Right atrium auricular region (tissue), 2 donors: ENCODE measurements at regions not wholly inside any gene's neighbourhood (a gene's known extent, or its start where the extent isn't known, plus 50 kb on each side); places are given as distances from the start of the nearest gene placed in this dataset.
A peak's percentile ranks its signal among the peaks of the same experiment; 100 is the strongest.

ENCODE experiments used
- DNase-seq: peaks from one replicate; pipeline ENCODE4 v3.0.0-alpha.2; 2019; ENCODE audit warnings: low spot score
- H3K27ac ChIP-seq, 2 donors: fragments of 200-600 bp; sonication (generic); 1 replicate in 1 of 2; 2 replicates in 1 of 2; pipeline ENCODE4 v1.5.1; 2016 to 2019
- H3K27me3 ChIP-seq, 2 donors: fragments of 200-600 bp; sonication (generic); one replicate each; pipeline versions ENCODE4 v1.5.1 to v1.6.0; 2017 to 2019
- H3K36me3 ChIP-seq: fragments of 200-600 bp; sonication (generic); one replicate; pipeline ENCODE4 v1.5.1; 2016
- H3K4me1 ChIP-seq, 2 donors: fragments of 200-600 bp; sonication (generic); one replicate each; pipeline versions ENCODE4 v1.5.1 to v1.6.0; 2017 to 2019
- H3K4me3 ChIP-seq, 2 donors: fragments of 200-600 bp; sonication (generic); 1 replicate in 1 of 2; 2 replicates in 1 of 2; pipeline ENCODE4 v1.5.1; 2017 to 2019; ENCODE audit warnings: mild to moderate bottlenecking in 1 of 2, moderate library complexity in 1 of 2
- H3K9me3 ChIP-seq, 2 donors: fragments of 200-600 bp; sonication (generic); one replicate each; pipeline ENCODE4 v1.5.1; 2019
- CTCF ChIP-seq, 2 donors: fragments of 200-600 bp; sonication (generic); IDR thresholded peaks; one replicate each; pipeline ENCODE4 v1.5.1; 2019; ENCODE audit warnings: antibody characterized with exemption in 2 of 2

- Histone ChIP-seq H3K4me1 (peaks cover 0 to 19% of the 10 kb centered on the region in 2 donors), H3K36me3 (no peaks in the 10 kb centered on the region), H3K9me3 (no peaks in the 10 kb centered on the region), H3K4me3 (no peak overlapping the region), H3K27me3 (no peaks in the 10 kb centered on the region), H3K27ac (peak overlapping the region in 1 of 2 donors; percentile 74)
- DNase-seq: no peak
- no peak for TF ChIP-seq CTCF (IDR thresholded peaks at IDR 0.05)
Measured at GRCh38 chr1:185593271-185593670, 140.9 kb upstream of the HMCN1 start.

GRCh38 chr1:185585770-185586169 lies 148.4 kb upstream of the HMCN1 start:
- H3K27me3 ChIP-seq: no peaks in the 10 kb centered on the region
- no peak for DNase-seq
- no peaks in the 10 kb centered on the region for H3K4me1 ChIP-seq
- peaks cover 0 to 6% of the 10 kb centered on the region in 2 donors for H3K9me3 ChIP-seq
- H3K27ac ChIP-seq: no peak overlapping the region
- TF ChIP-seq CTCF (IDR thresholded peaks at IDR 0.05): no peak
- H3K36me3 ChIP-seq: no peaks in the 10 kb centered on the region
- no peak overlapping the region for H3K4me3 ChIP-seq

DNA sequence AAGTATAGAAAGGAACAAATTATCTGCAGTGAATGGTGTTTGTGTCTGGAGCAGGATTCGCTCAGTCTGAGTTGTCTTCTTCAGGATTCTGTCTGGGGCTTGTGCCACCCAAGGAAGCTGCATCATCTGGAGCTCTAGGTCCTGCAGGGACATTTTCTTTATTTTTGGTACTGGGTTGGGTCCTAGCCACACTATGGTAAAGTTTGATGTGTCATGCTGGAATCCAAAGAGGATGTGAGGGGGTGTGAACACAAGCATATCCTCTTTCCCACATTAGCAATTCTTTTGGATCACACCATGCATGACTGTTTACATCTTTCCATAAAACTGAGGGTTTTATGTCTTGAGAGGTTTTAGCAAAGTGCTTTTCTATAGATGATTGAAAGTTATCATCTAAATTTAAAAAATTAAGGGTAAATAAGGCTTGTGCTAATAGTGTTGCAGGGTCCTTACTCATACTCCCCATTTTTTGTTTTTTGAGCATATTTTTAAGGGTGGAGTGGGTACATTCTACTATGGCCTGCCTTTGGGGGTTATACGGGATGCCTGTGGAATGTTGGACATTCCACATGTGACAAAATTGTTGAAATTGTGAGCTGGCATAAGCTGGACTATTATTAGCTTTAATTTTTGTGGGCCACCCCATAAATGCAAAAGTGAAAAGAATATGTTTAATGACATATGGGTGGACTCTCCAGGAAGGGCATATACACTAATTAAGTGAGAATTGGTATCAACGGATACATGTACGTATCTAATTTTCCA lies 152.0 kb upstream of the HMCN1 start:
- H3K27me3 ChIP-seq: no peaks in the 10 kb centered on the region
- peaks cover 0 to 29% of the 10 kb centered on the region in 2 donors for H3K9me3 ChIP-seq
- no peak overlapping the region for H3K27ac ChIP-seq
- H3K4me3 ChIP-seq: no peak overlapping the region
- H3K4me1 ChIP-seq: no peaks in the 10 kb centered on the region
- no peak for TF ChIP-seq CTCF (IDR thresholded peaks at IDR 0.05)
- DNase-seq: no peak
- no peaks in the 10 kb centered on the region for H3K36me3 ChIP-seq

GRCh38 chr1:185581020-185581419 lies 153.2 kb upstream of the HMCN1 start:
- H3K4me1 ChIP-seq: no peaks in the 10 kb centered on the region
- no peaks in the 10 kb centered on the region for H3K27me3 ChIP-seq
- DNase-seq: no peak
- no peaks in the 10 kb centered on the region for H3K36me3 ChIP-seq
- peaks cover 0 to 29% of the 10 kb centered on the region in 2 donors for H3K9me3 ChIP-seq
- H3K27ac ChIP-seq: no peak overlapping the region
- no peak for TF ChIP-seq CTCF (IDR thresholded peaks at IDR 0.05)
- no peak overlapping the region for H3K4me3 ChIP-seq

- Histone ChIP-seq H3K27ac (no peak overlapping the region), H3K4me1 (no peaks in the 10 kb centered on the region), H3K27me3 (no peaks in the 10 kb centered on the region), H3K4me3 (no peak overlapping the region), H3K9me3 (peaks cover 0 to 29% of the 10 kb centered on the region in 2 donors), H3K36me3 (no peaks in the 10 kb centered on the region)
- no peak for DNase-seq
- no peak for TF ChIP-seq CTCF (IDR thresholded peaks at IDR 0.05)
Measured at GRCh38 chr1:185578293-185578692, 155.9 kb upstream of the HMCN1 start.
